ENCODE measurements at regions not wholly inside any gene's neighbourhood (a gene's known extent, or its start where the extent isn't known, plus 50 kb on each side); places are given as distances from the start of the nearest gene placed in this dataset.

DNA sequence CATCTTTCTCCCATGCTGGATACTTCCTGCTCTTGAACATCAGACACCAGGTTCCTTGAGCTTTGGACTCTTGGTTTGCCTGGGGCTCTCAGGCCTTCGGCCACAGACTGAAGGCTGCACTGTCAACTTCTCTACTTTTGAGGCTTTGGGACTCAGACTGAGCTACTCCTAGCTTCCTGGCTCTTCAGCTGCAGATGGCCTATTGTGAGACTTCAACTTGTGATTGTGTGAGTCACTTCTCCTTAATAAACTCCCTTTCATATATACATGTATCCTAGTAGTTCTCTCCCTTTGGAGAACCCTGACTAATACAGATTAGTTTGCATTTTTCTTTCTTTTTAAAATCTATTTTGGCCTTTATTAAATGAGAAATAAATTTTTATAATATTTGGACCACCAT, 276.2 kb upstream of the SEMA3C start:
- TF ChIP-seq CTCF (IDR thresholded peaks at IDR 0.05): no peak
- TF ChIP-seq EZH2 (IDR thresholded peaks at IDR 0.05; ENCODE audit: borderline replicate concordance, insufficient read depth, low read depth, low read length, poor library complexity, severe bottlenecking): no peak

Data from B cell (primary cell).